Ovary (tissue), 3 donors: ENCODE measurements at regions not wholly inside any gene's neighbourhood (a gene's known extent, or its start where the extent isn't known, plus 50 kb on each side); places are given as distances from the start of the nearest gene placed in this dataset.

ENCODE experiments used
- EP300 ChIP-seq: sonication (generic); formaldehyde crosslinking; IDR thresholded peaks from one replicate; pipeline ENCODE4 v1.6.1; 2017; ENCODE audit warnings: antibody characterized with exemption
- POLR2A ChIP-seq: fragments of 450-650 bp; IDR thresholded peaks from one replicate; pipeline ENCODE4 v1.6.1; 2017; ENCODE audit warnings: antibody characterized with exemption, mild to moderate bottlenecking, moderate library complexity
- TF ChIP-seq, protein P1 (sequence below), 3 donors: fragments of 450-650 bp in 2 of 3; fragments of 200-600 bp in 1 of 3; IDR thresholded peaks; one replicate each; pipeline versions ENCODE4 v1.5.1 to v1.8.0; 2016 to 2022; ENCODE audit warnings: antibody characterized with exemption in 3 of 3, mild to moderate bottlenecking in 1 of 3
- donor health status: DM: no; HTN: no; CAD: no.

- TF ChIP-seq, protein P1, sequence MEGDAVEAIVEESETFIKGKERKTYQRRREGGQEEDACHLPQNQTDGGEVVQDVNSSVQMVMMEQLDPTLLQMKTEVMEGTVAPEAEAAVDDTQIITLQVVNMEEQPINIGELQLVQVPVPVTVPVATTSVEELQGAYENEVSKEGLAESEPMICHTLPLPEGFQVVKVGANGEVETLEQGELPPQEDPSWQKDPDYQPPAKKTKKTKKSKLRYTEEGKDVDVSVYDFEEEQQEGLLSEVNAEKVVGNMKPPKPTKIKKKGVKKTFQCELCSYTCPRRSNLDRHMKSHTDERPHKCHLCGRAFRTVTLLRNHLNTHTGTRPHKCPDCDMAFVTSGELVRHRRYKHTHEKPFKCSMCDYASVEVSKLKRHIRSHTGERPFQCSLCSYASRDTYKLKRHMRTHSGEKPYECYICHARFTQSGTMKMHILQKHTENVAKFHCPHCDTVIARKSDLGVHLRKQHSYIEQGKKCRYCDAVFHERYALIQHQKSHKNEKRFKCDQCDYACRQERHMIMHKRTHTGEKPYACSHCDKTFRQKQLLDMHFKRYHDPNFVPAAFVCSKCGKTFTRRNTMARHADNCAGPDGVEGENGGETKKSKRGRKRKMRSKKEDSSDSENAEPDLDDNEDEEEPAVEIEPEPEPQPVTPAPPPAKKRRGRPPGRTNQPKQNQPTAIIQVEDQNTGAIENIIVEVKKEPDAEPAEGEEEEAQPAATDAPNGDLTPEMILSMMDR (IDR thresholded peaks at IDR 0.05) = no peak
- TF ChIP-seq EP300 = no peak
- no peak for TF ChIP-seq POLR2A
Observed at GRCh38 chr9:19595003-19595402, 186.2 kb downstream of the ACER2 start.
